Sigmoid colon (tissue), 4 donors: ENCODE measurements at regions not wholly inside any gene's neighbourhood (a gene's known extent, or its start where the extent isn't known, plus 50 kb on each side); places are given as distances from the start of the nearest gene placed in this dataset.

ENCODE experiments used
- CTCF ChIP-seq, 4 experiments: fragments of 450-650 bp in 3 of 4; fragments of 200-600 bp in 1 of 4; IDR thresholded peaks; one replicate each; pipeline ENCODE4 v1.5.1; 2016 to 2019; ENCODE audit warnings: antibody characterized with exemption in 4 of 4, mild to moderate bottlenecking in 3 of 4, moderate library complexity in 2 of 4
- POLR2A ChIP-seq, 2 donors: fragments of 450-650 bp; IDR thresholded peaks; one replicate each; pipeline ENCODE4 v1.6.1; 2016; ENCODE audit warnings: antibody characterized with exemption in 2 of 2, mild to moderate bottlenecking in 2 of 2, moderate library complexity in 2 of 2
- POLR2AphosphoS5 ChIP-seq, 4 donors: sonication (generic); formaldehyde crosslinking; IDR thresholded peaks; one replicate each; pipeline ENCODE4 v1.6.1; 2017; ENCODE audit warnings: antibody characterized with exemption in 4 of 4

- TF ChIP-seq CTCF (IDR thresholded peaks at IDR 0.05) = no peak
- TF ChIP-seq POLR2AphosphoS5 (IDR thresholded peaks at IDR 0.05) = no peak
- no peak for TF ChIP-seq POLR2A (IDR thresholded peaks at IDR 0.05)
Measured at GRCh38 chr11:91299980-91300379, 924.6 kb upstream of the FAT3 start.
